Liver (tissue), 3 donors: ENCODE measurements at regions not wholly inside any gene's neighbourhood (a gene's known extent, or its start where the extent isn't known, plus 50 kb on each side); places are given as distances from the start of the nearest gene placed in this dataset.

ENCODE experiments used
- ATF3 ChIP-seq: IDR thresholded peaks from 2 replicates; pipeline ENCODE4 v1.6.1; 2016; ENCODE audit warnings: antibody characterized with exemption
- CTCF ChIP-seq: fragments of 150-350 bp; IDR thresholded peaks from 2 replicates; pipeline ENCODE4 v1.5.1; 2017; ENCODE audit warnings: improper control_type of control experiment, low read depth, low read length; ENCODE audit not compliant: missing input control
- EGR1 ChIP-seq, 2 donors: IDR thresholded peaks; 2 replicates each; pipeline ENCODE4 v1.6.1; 2016 to 2018; ENCODE audit warnings: antibody characterized with exemption in 2 of 2, low read depth in 2 of 2
- RAD21 ChIP-seq, 2 donors: IDR thresholded peaks; 2 replicates each; pipeline ENCODE4 v1.6.1; 2016; ENCODE audit warnings: antibody characterized with exemption in 2 of 2, mild to moderate bottlenecking in 2 of 2
- REST ChIP-seq: IDR thresholded peaks from 2 replicates; pipeline ENCODE4 v1.6.1; 2016; ENCODE audit warnings: antibody characterized with exemption, mild to moderate bottlenecking
- TAF1 ChIP-seq: conservative IDR thresholded peaks from 2 replicates; pipeline ENCODE4 v1.6.1; 2016; ENCODE audit warnings: antibody characterized with exemption, mild to moderate bottlenecking
- YY1 ChIP-seq: IDR thresholded peaks from 2 replicates; pipeline ENCODE4 v1.6.1; 2016; ENCODE audit warnings: antibody characterized with exemption, mild to moderate bottlenecking
- donor health status: healthy.
- donor health status: healthy.

GRCh38 chr6:90365565-90366219, 69.0 kb upstream of the BACH2 start:
- TF ChIP-seq CTCF: no peak
- TF ChIP-seq ATF3: no peak
- peak in 1 of 2 donors; percentile 10 for TF ChIP-seq RAD21 (IDR thresholded peaks at IDR 0.05)
- TF ChIP-seq TAF1: no peak
- no peak for TF ChIP-seq EGR1 (IDR thresholded peaks at IDR 0.05; ENCODE audit: low read depth in 2 of 2)
- peak; percentile 49 for TF ChIP-seq YY1
- no peak for TF ChIP-seq REST
